Activated CD8-positive, alpha-beta T cell treated with anti-CD3 and anti-CD28 coated beads for 36 hours (primary cell): ENCODE measurements at regions not wholly inside any gene's neighbourhood (a gene's known extent, or its start where the extent isn't known, plus 50 kb on each side); places are given as distances from the start of the nearest gene placed in this dataset.

Experiments
- ATAC-seq: fragments of 200-7000 bp; cut with Tn5 transposase; one replicate; pipeline ENCODE4 v1.10.0; 2021; ENCODE audit warnings: mild to moderate bottlenecking, moderate library complexity
- CTCF ChIA-PET: fragments of 350-600 bp; sonication (Branson Sonifier 250); formaldehyde crosslinking; loops from one replicate; lab custom pipeline; 2021; ENCODE audit warnings: antibody characterized with exemption; lab: Charles Lee
- POLR2A ChIA-PET: fragments of 350-600 bp; sonication (Branson Sonifier 250); formaldehyde crosslinking; loops from one replicate; lab custom pipeline; 2021; ENCODE audit warnings: antibody characterized with exemption; lab: Charles Lee
- DNase-seq: peaks from one replicate; pipeline ENCODE4 v3.0.0-alpha.2; 2020
- H3K27ac Mint-ChIP-seq: one replicate; pipeline ENCODE4 v1.8.0; 2021; ENCODE audit warnings: mild to moderate bottlenecking, mixed read lengths
- H3K27me3 Mint-ChIP-seq: one replicate; pipeline ENCODE4 v1.8.0; 2021; ENCODE audit warnings: mixed read lengths
- H3K36me3 Mint-ChIP-seq: one replicate; pipeline ENCODE4 v1.8.0; 2021; ENCODE audit warnings: low read depth, mixed read lengths
- H3K4me1 Mint-ChIP-seq: one replicate; pipeline ENCODE4 v1.8.0; 2021; ENCODE audit warnings: low read depth, mixed read lengths
- H3K4me3 Mint-ChIP-seq: one replicate; pipeline ENCODE4 v1.8.0; 2021; ENCODE audit warnings: mild to moderate bottlenecking, moderate library complexity, mixed read lengths
- H3K9me3 Mint-ChIP-seq: one replicate; pipeline ENCODE4 v1.8.0; 2021; ENCODE audit warnings: mixed read lengths
- intact Hi-C: fragments of 100-400 bp; cut with micrococcal nuclease; formaldehyde crosslinking; loops from one replicate; pipeline ENCODE4 v1.10.0; 2022
- TF ChIP-seq, protein P1 (sequence below): fragments of 200-600 bp; IDR thresholded peaks from one replicate; pipeline ENCODE4 v1.8.0; 2022; ENCODE audit warnings: antibody characterized with exemption, mild to moderate bottlenecking

DNA sequence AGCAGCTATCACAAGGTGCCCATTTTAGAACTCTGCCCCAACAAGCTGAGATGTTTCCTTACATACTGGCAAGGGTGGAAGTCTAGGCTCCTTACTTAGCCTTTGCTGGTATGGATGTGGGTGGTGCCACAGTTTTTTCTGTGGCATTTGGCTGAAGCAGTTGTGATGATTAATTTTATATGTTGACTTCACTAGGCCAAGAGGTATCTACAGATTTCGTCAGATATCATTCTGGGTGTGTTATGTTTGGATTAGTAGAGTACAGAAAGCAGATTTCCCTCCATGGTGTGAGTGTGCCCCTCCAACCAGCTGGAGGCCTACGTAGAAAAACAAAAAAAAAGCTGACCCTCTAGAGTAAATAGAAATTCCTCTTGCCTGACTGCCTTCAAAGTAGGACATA is 317.0 kb downstream of the BARHL2 start:
- no peak for DNase-seq
- Mint-ChIP-seq H3K27me3 (peaks cover 2% of the 10 kb centered on the region), H3K27ac (no peak overlapping the region), H3K9me3 (no peaks in the 10 kb centered on the region), H3K36me3 (no peaks in the 10 kb centered on the region), H3K4me1 (no peaks in the 10 kb centered on the region), H3K4me3 (no peak overlapping the region)
- CTCF ChIA-PET, result interaction anchor here (0.7 kb wide), 1 partner anchor 414 kb away, joined by 3 read pairs; no protein-coding TSS in a partner anchor
- TF ChIP-seq, protein P1, sequence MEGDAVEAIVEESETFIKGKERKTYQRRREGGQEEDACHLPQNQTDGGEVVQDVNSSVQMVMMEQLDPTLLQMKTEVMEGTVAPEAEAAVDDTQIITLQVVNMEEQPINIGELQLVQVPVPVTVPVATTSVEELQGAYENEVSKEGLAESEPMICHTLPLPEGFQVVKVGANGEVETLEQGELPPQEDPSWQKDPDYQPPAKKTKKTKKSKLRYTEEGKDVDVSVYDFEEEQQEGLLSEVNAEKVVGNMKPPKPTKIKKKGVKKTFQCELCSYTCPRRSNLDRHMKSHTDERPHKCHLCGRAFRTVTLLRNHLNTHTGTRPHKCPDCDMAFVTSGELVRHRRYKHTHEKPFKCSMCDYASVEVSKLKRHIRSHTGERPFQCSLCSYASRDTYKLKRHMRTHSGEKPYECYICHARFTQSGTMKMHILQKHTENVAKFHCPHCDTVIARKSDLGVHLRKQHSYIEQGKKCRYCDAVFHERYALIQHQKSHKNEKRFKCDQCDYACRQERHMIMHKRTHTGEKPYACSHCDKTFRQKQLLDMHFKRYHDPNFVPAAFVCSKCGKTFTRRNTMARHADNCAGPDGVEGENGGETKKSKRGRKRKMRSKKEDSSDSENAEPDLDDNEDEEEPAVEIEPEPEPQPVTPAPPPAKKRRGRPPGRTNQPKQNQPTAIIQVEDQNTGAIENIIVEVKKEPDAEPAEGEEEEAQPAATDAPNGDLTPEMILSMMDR, result no peak
- no peak for ATAC-seq
- intact Hi-C loops, result no loop called here
- POLR2A ChIA-PET, result no interaction called here

DNA sequence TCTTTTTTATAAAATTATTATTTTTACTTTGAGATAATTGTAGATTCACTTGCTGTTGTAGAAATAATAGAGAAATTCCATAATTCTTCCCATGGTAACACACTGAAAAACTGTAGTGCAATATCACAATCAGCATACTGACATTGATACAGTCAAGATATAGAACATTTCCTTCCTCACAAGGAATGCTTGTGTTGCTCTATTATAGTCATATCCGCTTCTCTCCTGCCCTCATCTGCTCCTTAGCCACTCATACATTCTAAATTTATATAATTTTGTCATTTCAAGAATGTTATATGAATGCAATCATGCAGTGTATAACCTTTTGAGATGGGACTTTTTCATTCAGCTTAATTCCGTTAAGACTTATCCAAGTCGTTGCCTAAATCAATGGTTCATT is 320.2 kb downstream of the BARHL2 start:
- ATAC-seq (no peak), DNase-seq (no peak)
- TF ChIP-seq, protein P1, result no peak
- no peaks in the 10 kb centered on the region for H3K36me3 Mint-ChIP-seq
- POLR2A ChIA-PET, result no interaction called here
- H3K9me3 Mint-ChIP-seq, result no peaks in the 10 kb centered on the region
- no peak overlapping the region for H3K4me3 Mint-ChIP-seq
- H3K27ac Mint-ChIP-seq, result no peak overlapping the region
- H3K4me1 Mint-ChIP-seq, result no peaks in the 10 kb centered on the region
- CTCF ChIA-PET, result no interaction called here
- intact Hi-C loops, result no loop called here
- H3K27me3 Mint-ChIP-seq, result peaks cover 2% of the 10 kb centered on the region

DNA sequence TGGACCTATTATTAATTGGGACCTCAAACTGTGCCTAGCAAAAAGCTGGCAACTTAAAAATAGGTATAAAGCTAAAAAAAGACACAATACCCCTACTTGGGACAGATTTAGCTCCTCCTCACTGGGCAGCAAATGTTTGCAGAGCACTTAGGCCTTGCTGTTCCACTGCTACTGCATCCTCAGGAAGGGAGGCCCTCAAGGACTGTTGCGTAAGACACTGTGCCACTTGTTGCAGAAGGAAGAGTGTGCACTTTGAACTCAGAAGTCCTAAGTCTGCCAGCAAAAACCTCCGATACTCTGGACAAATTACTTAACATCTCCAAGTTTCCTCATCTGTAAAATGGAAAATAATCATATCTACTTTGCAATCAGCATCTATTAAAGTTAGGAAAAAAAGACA is 322.9 kb downstream of the BARHL2 start:
- TF ChIP-seq, protein P1, result no peak
- H3K36me3 Mint-ChIP-seq, result no peaks in the 10 kb centered on the region
- H3K4me3 Mint-ChIP-seq, result no peak overlapping the region
- no peaks in the 10 kb centered on the region for H3K9me3 Mint-ChIP-seq
- no peaks in the 10 kb centered on the region for H3K4me1 Mint-ChIP-seq
- H3K27me3 Mint-ChIP-seq, result no peaks in the 10 kb centered on the region
- ChIA-PET POLR2A (no interaction called here), CTCF (no interaction called here)
- no peak overlapping the region for H3K27ac Mint-ChIP-seq
- ATAC-seq (no peak), DNase-seq (no peak)
- intact Hi-C loops, result no loop called here

DNA sequence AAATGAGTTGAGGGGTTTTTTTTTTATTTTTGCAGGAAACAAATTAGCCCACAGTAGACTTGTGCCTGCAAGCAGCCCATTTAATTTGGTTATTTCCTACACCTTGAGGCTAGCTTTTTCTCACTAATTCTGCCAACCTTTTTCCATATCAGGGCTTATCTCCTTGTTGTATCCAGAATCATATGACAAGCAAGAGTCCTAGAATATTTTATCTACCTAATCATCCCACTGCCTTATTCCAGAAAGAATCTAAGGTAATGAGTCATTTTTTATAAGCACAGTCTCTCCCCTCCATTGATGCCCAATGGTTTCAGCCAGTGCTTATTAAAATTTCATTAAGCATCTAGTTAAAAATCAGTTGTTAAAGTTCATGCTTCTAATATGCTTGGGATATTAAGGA is 324.1 kb downstream of the BARHL2 start:
- no peaks in the 10 kb centered on the region for H3K36me3 Mint-ChIP-seq

DNA sequence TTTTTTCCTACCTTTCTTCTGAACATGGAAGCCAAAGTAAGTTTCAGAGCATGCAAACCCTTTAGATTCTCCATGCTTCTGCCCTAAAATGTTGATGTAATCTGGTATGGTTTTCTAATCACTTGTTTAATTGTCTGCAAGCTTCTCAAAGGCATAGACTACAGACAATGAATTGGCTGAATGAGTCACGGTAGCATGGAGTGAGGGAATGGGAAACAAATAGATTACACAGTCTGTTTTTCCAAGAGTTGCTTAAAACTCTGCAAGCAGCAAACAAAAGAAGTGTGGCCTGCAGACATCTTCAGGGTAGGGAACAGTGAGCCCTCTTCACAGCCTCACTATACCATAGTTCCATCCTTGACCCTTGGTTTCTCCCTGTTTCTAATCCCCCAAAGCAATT is 326.0 kb downstream of the BARHL2 start:
- Mint-ChIP-seq H3K36me3 (no peaks in the 10 kb centered on the region), H3K9me3 (no peaks in the 10 kb centered on the region), H3K27ac (no peak overlapping the region), H3K4me1 (no peaks in the 10 kb centered on the region), H3K27me3 (no peaks in the 10 kb centered on the region), H3K4me3 (no peak overlapping the region)
- DNase-seq (no peak), ATAC-seq (no peak)
- TF ChIP-seq, protein P1, result no peak
- CTCF ChIA-PET, result interaction anchor here (0.6 kb wide), 1 partner anchor 289 kb away, joined by 3 read pairs; no protein-coding TSS in a partner anchor
- POLR2A ChIA-PET, result no interaction called here
- intact Hi-C loops, result no loop called here

More for the DNA sequence above, 324.1 kb downstream of the BARHL2 start:
- H3K27me3 Mint-ChIP-seq, result no peaks in the 10 kb centered on the region
- no peak for DNase-seq
- CTCF ChIA-PET, result no interaction called here
- ATAC-seq, result no peak
- H3K9me3 Mint-ChIP-seq, result no peaks in the 10 kb centered on the region
- H3K27ac Mint-ChIP-seq, result no peak overlapping the region
- POLR2A ChIA-PET, result no interaction called here
- intact Hi-C loops, result no loop called here
- TF ChIP-seq, protein P1, result no peak
- no peaks in the 10 kb centered on the region for H3K4me1 Mint-ChIP-seq
- H3K4me3 Mint-ChIP-seq, result no peak overlapping the region
